Body of pancreas (tissue), 4 donors: ENCODE measurements at regions not wholly inside any gene's neighbourhood (a gene's known extent, or its start where the extent isn't known, plus 50 kb on each side); places are given as distances from the start of the nearest gene placed in this dataset.
"Not testable (repeated sequence)": the region's sequence is repeated elsewhere in the genome, so short reads cannot be mapped to it uniquely, and the experiment has no call there.

Experiments used
- ATAC-seq: fragments of 150-250 bp; one replicate; pipeline ENCODE4 v1.9.1; 2016
- DNase-seq, 4 donors: peaks; one replicate each; pipeline ENCODE4 v3.0.0-alpha.2; 2019
- H3K27ac ChIP-seq, 4 donors: fragments of 200-600 bp; sonication (generic); 1 replicate in 3 of 4; 2 replicates in 1 of 4; pipeline versions ENCODE4 v1.5.1 to v1.6.1; 2016 to 2019; ENCODE audit warnings: mild to moderate bottlenecking in 1 of 4, mixed read lengths in 1 of 4, moderate library complexity in 1 of 4
- H3K27me3 ChIP-seq, 2 donors: fragments of 200-600 bp; sonication (generic); one replicate each; pipeline ENCODE4 v1.6.0; 2016; ENCODE audit warnings: mild to moderate bottlenecking in 1 of 2
- H3K36me3 ChIP-seq, 2 donors: fragments of 200-600 bp; sonication (generic); replicated peaks in 1 of 2; 2 replicates each; pipeline ENCODE4 v1.5.1; 2016; ENCODE audit warnings: low read depth in 2 of 2; ENCODE audit not compliant: insufficient read depth in 1 of 2
- H3K4me1 ChIP-seq: fragments of 200-600 bp; sonication (generic); one replicate; pipeline ENCODE4 v1.6.0; 2016
- H3K4me3 ChIP-seq, 2 donors: fragments of 200-600 bp; sonication (generic); 1 replicate in 1 of 2; 2 replicates in 1 of 2; pipeline ENCODE4 v1.5.1; 2016 to 2019
- H3K9me3 ChIP-seq, 3 donors: fragments of 200-600 bp; sonication (generic); 1 replicate in 2 of 3; 2 replicates in 1 of 3; pipeline ENCODE4 v1.5.1; 2016
- POLR2A ChIP-seq, 3 donors: fragments of 450-650 bp; IDR thresholded peaks; one replicate each; pipeline ENCODE4 v1.6.1; 2016; ENCODE audit warnings: antibody characterized with exemption in 3 of 3, mild to moderate bottlenecking in 2 of 3
- WGBS, 2 donors: methylation state at CpG; one replicate each; pipeline ENCODE4 v1.1.5; 2017; 5-methylcytosine and 5-hydroxymethylcytosine counted together
- intact Hi-C: fragments of 100-400 bp; cut with DNase I; formaldehyde crosslinking; loops from one replicate; pipeline ENCODE4 v1.15.1; 2023
- TF ChIP-seq, protein P1 (sequence below), 7 experiments: fragments of 450-650 bp in 4 of 7; fragments of 200-600 bp in 3 of 7; sonication (generic) in 3 of 7; IDR thresholded peaks; one replicate each; pipeline ENCODE4 v1.5.1; 2016 to 2019; ENCODE audit warnings: antibody characterized with exemption in 7 of 7

DNA sequence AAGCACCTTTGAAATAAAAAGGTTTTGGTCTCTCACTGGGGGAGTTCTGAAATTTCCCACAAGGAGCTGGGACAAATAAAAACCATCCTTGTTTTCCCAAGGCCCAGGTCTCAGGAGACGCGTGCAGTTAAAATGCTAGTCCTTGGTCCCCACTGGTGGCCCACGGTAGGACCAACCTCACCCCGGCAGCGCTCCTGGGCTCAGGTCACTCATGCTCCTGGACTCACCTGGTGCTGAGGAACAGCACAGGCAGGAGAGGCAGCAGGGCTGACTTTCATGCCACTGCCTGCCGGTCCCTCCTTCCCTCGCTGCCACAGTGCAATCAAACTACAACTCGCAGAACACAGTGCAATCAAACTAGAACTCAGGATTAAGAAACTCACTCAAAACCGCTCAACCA is 356.8 kb upstream of the CCDC179 start:
- Histone ChIP-seq H3K4me1 (no peaks in the 10 kb centered on the region), H3K9me3 (no peaks in the 10 kb centered on the region), H3K27me3 (no peaks in the 10 kb centered on the region), H3K27ac (no peak overlapping the region), H3K4me3 (no peak overlapping the region), H3K36me3 (no peaks in the 10 kb centered on the region)
- ATAC-seq (no peak), DNase-seq (no peak)
- intact Hi-C loops: no loop called here
- WGBS, 2 donors: 78 to 85% methylated on average over 9 of the region's 9 CpGs
- TF ChIP-seq, protein P1, sequence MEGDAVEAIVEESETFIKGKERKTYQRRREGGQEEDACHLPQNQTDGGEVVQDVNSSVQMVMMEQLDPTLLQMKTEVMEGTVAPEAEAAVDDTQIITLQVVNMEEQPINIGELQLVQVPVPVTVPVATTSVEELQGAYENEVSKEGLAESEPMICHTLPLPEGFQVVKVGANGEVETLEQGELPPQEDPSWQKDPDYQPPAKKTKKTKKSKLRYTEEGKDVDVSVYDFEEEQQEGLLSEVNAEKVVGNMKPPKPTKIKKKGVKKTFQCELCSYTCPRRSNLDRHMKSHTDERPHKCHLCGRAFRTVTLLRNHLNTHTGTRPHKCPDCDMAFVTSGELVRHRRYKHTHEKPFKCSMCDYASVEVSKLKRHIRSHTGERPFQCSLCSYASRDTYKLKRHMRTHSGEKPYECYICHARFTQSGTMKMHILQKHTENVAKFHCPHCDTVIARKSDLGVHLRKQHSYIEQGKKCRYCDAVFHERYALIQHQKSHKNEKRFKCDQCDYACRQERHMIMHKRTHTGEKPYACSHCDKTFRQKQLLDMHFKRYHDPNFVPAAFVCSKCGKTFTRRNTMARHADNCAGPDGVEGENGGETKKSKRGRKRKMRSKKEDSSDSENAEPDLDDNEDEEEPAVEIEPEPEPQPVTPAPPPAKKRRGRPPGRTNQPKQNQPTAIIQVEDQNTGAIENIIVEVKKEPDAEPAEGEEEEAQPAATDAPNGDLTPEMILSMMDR (IDR thresholded peaks at IDR 0.05): no peak
- no peak for TF ChIP-seq POLR2A (IDR thresholded peaks at IDR 0.05)

DNA sequence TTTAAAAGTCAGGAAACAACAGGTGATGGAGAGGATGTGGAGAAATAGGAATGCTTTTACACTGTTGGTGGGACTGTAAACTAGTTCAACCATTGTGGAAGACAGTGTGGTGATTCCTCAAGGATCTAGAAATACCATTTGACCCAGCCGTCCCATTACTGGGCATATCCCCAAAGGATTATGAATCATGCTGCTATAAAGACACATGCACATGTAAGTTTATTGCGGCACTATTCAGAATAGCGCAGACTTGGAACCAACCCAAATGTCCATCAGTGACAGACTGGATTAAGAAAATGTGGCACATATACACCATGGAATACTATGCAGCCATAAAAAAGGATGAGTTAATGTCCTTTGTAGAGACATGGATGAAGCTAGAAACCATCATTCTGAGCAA is 359.8 kb upstream of the CCDC179 start:
- H3K4me3 ChIP-seq, H3K27ac ChIP-seq, H3K9me3 ChIP-seq, H3K27me3 ChIP-seq, DNase-seq, H3K4me1 ChIP-seq, intact Hi-C loops, H3K36me3 ChIP-seq, ATAC-seq: not testable (repeated sequence)
- 75 to 83% methylated on average over 3 of the region's 3 CpGs for WGBS, 2 donors

DNA sequence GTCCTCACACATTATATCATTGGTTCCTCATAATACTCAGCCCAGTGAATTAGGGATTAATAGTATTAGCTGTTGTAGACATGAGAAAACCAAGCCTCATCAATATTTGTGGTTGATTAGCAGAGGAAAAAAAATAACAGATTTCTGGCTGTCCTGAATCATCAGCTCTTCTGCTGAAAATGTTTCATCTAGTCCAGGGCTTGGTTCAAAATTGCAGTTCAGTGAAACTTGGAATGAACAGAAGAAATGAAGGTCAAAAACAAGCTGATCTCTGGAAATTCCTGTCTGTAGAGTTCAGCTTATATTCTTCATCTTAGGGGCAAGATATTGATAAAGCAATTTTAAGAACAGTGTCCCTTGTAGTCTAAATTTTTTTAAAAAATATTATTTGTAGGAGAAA is 361.1 kb upstream of the CCDC179 start:
- Histone ChIP-seq H3K4me1 (no peaks in the 10 kb centered on the region), H3K36me3 (no peaks in the 10 kb centered on the region), H3K4me3 (no peak overlapping the region), H3K9me3 (no peaks in the 10 kb centered on the region), H3K27me3 (no peaks in the 10 kb centered on the region), H3K27ac (no peak overlapping the region)
- no peak for DNase-seq
- intact Hi-C loops: no loop called here
- no peak for ATAC-seq
- TF ChIP-seq, protein P1 (IDR thresholded peaks at IDR 0.05): no peak
- TF ChIP-seq POLR2A (IDR thresholded peaks at IDR 0.05): no peak

DNA sequence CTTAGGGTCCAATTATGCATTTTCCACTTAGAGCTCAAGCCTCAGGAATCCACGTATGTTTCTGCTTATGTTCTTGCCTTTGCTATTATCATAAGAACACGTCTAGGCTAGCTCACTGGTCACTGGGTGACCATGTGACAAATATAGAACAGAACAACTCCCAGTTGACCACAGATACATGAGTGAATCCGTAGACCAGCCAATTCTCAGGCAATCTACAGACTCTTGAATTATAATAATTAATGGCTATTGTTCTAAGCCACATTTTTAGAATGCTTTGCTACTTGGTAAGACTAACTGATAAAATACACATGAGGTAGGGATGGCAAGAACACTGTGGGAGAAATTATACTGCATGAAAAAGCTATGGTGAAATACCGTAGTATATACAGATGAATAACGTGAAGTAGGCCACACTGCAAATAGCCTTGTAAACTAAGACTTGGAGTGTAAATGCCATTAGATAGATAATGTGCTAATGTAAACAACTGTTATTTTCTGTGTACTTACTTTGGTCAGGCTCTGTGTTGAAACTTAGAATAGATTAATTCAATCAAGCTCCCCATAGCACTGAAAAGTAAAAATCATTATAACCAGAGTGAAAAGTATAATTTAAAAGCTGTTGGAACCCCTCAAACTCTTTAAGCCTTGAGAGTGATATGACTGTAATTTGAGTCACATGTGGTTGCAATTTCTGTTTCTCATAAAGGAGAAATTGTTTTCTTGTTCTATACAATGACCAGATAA is 366.2 kb upstream of the CCDC179 start:
- TF ChIP-seq, protein P1 (IDR thresholded peaks at IDR 0.05): no peak
- no peak for TF ChIP-seq POLR2A (IDR thresholded peaks at IDR 0.05)
- WGBS, 2 donors: 53 to 58% methylated on average over 5 of the region's 5 CpGs
- Histone ChIP-seq H3K27me3 (no peaks in the 10 kb centered on the region), H3K27ac (no peak overlapping the region), H3K4me3 (no peak overlapping the region), H3K9me3 (no peaks in the 10 kb centered on the region), H3K4me1 (no peaks in the 10 kb centered on the region), H3K36me3 (no peaks in the 10 kb centered on the region)
- DNase-seq (no peak), ATAC-seq (no peak)
- intact Hi-C loops: no loop called here

DNA sequence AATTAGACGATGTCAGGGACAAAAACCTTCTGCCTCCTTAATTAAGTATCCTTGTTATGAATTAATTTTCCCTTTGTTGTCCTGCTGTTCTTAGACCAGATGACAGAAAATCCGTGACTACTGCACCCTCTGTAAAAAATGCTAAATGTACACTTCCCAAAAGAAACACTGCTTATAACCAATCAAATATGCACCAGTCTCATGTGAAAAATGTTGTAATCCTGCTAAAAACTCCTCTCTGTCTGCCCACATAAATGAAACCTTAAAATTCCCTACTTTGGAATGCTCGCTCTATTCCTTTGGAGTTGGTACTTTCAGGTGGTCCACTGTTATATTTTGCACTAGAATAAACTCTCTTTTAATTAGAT is 366.8 kb upstream of the CCDC179 start:
- ATAC-seq (no peak), DNase-seq (no peak)
- Histone ChIP-seq H3K4me1 (no peaks in the 10 kb centered on the region), H3K4me3 (no peak overlapping the region), H3K36me3 (no peaks in the 10 kb centered on the region), H3K27me3 (no peaks in the 10 kb centered on the region), H3K27ac (no peak overlapping the region), H3K9me3 (no peaks in the 10 kb centered on the region)
- WGBS, 2 donors: 31 to 33% methylated on average over 3 of the region's 3 CpGs
- TF ChIP-seq, protein P1 (IDR thresholded peaks at IDR 0.05): no peak
- TF ChIP-seq POLR2A (IDR thresholded peaks at IDR 0.05): no peak
- intact Hi-C loops: no loop called here
